Loucy (cell line): ENCODE measurements at regions not wholly inside any gene's neighbourhood (a gene's known extent, or its start where the extent isn't known, plus 50 kb on each side); places are given as distances from the start of the nearest gene placed in this dataset.

Source experiments
- H2AFZ ChIP-seq: fragments of 200-600 bp; sonication (generic); 2 replicates; pipeline ENCODE4 v1.6.0; 2016; ENCODE audit warnings: antibody characterized with exemption, mild to moderate bottlenecking, low read length, moderate library complexity
- H3F3A ChIP-seq: fragments of 200-600 bp; 2 replicates; pipeline ENCODE4 v1.6.0; 2016; ENCODE audit warnings: antibody characterized with exemption, low read depth, mild to moderate bottlenecking
- H3K27me3 ChIP-seq: fragments of 200-600 bp; sonication (generic); 2 replicates; pipeline ENCODE4 v1.6.1; 2014; ENCODE audit warnings: low read length, mild to moderate bottlenecking; ENCODE audit not compliant: insufficient read depth, poor library complexity, severe bottlenecking
- H3K36me3 ChIP-seq: fragments of 200-600 bp; sonication (generic); 2 replicates; pipeline ENCODE4 v1.6.1; 2016; ENCODE audit warnings: low read length; ENCODE audit not compliant: insufficient read depth
- H3K4me1 ChIP-seq: fragments of 200-600 bp; sonication (generic); 2 replicates; pipeline ENCODE4 v1.5.1; 2014; ENCODE audit warnings: low read length, mild to moderate bottlenecking; ENCODE audit not compliant: insufficient read depth, poor library complexity, severe bottlenecking
- H3K4me2 ChIP-seq: fragments of 200-600 bp; sonication (generic); 2 replicates; pipeline ENCODE4 v1.6.0; 2014; ENCODE audit warnings: antibody characterized with exemption, low read length, low read depth, mild to moderate bottlenecking; ENCODE audit not compliant: poor library complexity, severe bottlenecking
- H3K4me3 ChIP-seq: fragments of 200-600 bp; sonication (generic); 2 replicates; pipeline ENCODE4 v1.5.1; 2014; ENCODE audit warnings: low read length, mild to moderate bottlenecking, mixed read lengths; ENCODE audit not compliant: poor library complexity, severe bottlenecking
- H3K79me2 ChIP-seq: fragments of 200-600 bp; sonication (generic); 2 replicates; pipeline ENCODE4 v1.6.1; 2014; ENCODE audit warnings: low read length; ENCODE audit not compliant: insufficient read depth
- H3K9ac ChIP-seq: fragments of 200-600 bp; sonication (generic); 2 replicates; pipeline ENCODE4 v1.6.0; 2014; ENCODE audit warnings: mild to moderate bottlenecking, low read depth, low read length, moderate library complexity; ENCODE audit not compliant: poor library complexity, severe bottlenecking
- H3K9me2 ChIP-seq: fragments of 200-600 bp; sonication (generic); replicated peaks from 2 replicates; pipeline ENCODE4 v1.6.1; 2016; ENCODE audit warnings: low read depth, low read length, mixed read lengths
- H3K9me3 ChIP-seq: fragments of 200-600 bp; sonication (generic); 2 replicates; pipeline ENCODE4 v1.6.1; 2014; ENCODE audit warnings: mild to moderate bottlenecking, antibody characterized with exemption, low read length, low read depth; ENCODE audit not compliant: insufficient read depth
- H4K20me1 ChIP-seq: fragments of 200-600 bp; sonication (generic); 2 replicates; pipeline ENCODE4 v1.6.0; 2014; ENCODE audit warnings: antibody characterized with exemption, low read length, mild to moderate bottlenecking; ENCODE audit not compliant: insufficient read depth, poor library complexity, severe bottlenecking
- CTCF ChIP-seq: fragments of 200-600 bp; sonication (generic); conservative IDR thresholded peaks from 2 replicates; pipeline ENCODE4 v1.5.1; 2014; ENCODE audit warnings: mild to moderate bottlenecking, antibody characterized with exemption, low read length
- EZH2phosphoT487 ChIP-seq: fragments of 200-600 bp; IDR thresholded peaks from 2 replicates; pipeline ENCODE4 v1.6.1; 2018; ENCODE audit warnings: antibody characterized with exemption, mild to moderate bottlenecking, moderate library complexity, borderline replicate concordance

DNA sequence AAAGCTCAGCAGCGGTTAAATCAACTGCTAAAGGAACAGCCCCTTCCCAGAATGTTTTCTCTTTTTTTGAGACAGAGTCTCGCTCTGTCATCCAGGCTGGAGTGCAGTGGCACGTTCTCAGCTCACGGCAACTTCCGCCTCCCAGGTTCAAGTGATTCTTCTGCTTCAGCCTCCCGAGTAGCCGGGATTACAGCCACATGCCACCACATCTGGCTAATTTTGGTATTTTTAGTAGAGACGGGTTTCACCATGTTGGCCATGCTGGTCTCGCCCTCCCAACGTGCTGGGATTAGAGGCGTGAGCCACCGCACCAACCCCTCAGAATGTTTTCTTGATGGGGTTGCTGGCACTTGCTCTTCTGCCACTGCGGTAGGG is 59.8 kb upstream of the IL6 start:
- no peak overlapping the region for H3K4me2 ChIP-seq
- no peak overlapping the region for H2AFZ ChIP-seq
- no peaks in the 10 kb centered on the region for H3K4me1 ChIP-seq
- no peaks in the 10 kb centered on the region for H3K9me2 ChIP-seq
- H3K36me3 ChIP-seq: no peaks in the 10 kb centered on the region
- no peaks in the 10 kb centered on the region for H4K20me1 ChIP-seq
- H3K27me3 ChIP-seq: no peaks in the 10 kb centered on the region
- H3K9me3 ChIP-seq: no peaks in the 10 kb centered on the region
- H3K79me2 ChIP-seq: no peaks in the 10 kb centered on the region
- H3K9ac ChIP-seq: no peak overlapping the region
- TF ChIP-seq EZH2phosphoT487 (no peak), CTCF (no peak)
- H3F3A ChIP-seq: no peaks in the 10 kb centered on the region
- H3K4me3 ChIP-seq: no peak overlapping the region

- no peak overlapping the region for H2AFZ ChIP-seq
- TF ChIP-seq EZH2phosphoT487 (no peak), CTCF (no peak)
- H3K27me3 ChIP-seq: no peaks in the 10 kb centered on the region
- no peak overlapping the region for H3K4me3 ChIP-seq
- no peak overlapping the region for H3K9ac ChIP-seq
- H3K36me3 ChIP-seq: no peaks in the 10 kb centered on the region
- no peaks in the 10 kb centered on the region for H4K20me1 ChIP-seq
- H3K79me2 ChIP-seq: no peaks in the 10 kb centered on the region
- H3K4me1 ChIP-seq: no peaks in the 10 kb centered on the region
- no peaks in the 10 kb centered on the region for H3F3A ChIP-seq
- no peak overlapping the region for H3K4me2 ChIP-seq
- H3K9me2 ChIP-seq: no peaks in the 10 kb centered on the region
- no peaks in the 10 kb centered on the region for H3K9me3 ChIP-seq
These were observed 60.3 kb upstream of the IL6 start for GRCh38 chr7:22666732-22667131.

GRCh38 chr7:22665923-22666322 is 61.1 kb upstream of the IL6 start:
- Histone ChIP-seq H3K4me1 (no peaks in the 10 kb centered on the region), H3K79me2 (no peaks in the 10 kb centered on the region)
- TF ChIP-seq EZH2phosphoT487 (no peak), CTCF (no peak)

More at GRCh38 chr7:22665923-22666322, 61.1 kb upstream of the IL6 start:
- Histone ChIP-seq H3K36me3 (no peaks in the 10 kb centered on the region), H3K4me3 (no peak overlapping the region), H3K27me3 (no peaks in the 10 kb centered on the region), H3K4me2 (no peak overlapping the region), H2AFZ (no peak overlapping the region), H3K9me3 (no peaks in the 10 kb centered on the region), H3K9me2 (no peaks in the 10 kb centered on the region), H3F3A (no peaks in the 10 kb centered on the region), H4K20me1 (no peaks in the 10 kb centered on the region), H3K9ac (no peak overlapping the region)
